ENCODE measurements at regions not wholly inside any gene's neighbourhood (a gene's known extent, or its start where the extent isn't known, plus 50 kb on each side); places are given as distances from the start of the nearest gene placed in this dataset.

- TF ChIP-seq CTCF (IDR thresholded peaks at IDR 0.05): no peak
Measured at GRCh38 chr5:99138911-99139310, 210.1 kb upstream of the CHD1 start.

- TF ChIP-seq CTCF (IDR thresholded peaks at IDR 0.05): no peak
Measured at GRCh38 chr5:99133921-99134320, 205.1 kb upstream of the CHD1 start.

GRCh38 chr5:99129768-99130501 is 201.1 kb upstream of the CHD1 start:
- no peak for TF ChIP-seq CTCF (IDR thresholded peaks at IDR 0.05)

GRCh38 chr5:99122976-99123375 is 194.2 kb upstream of the CHD1 start:
- TF ChIP-seq CTCF (IDR thresholded peaks at IDR 0.05): no peak

GRCh38 chr5:99119326-99119725 is 190.5 kb upstream of the CHD1 start:
- no peak for TF ChIP-seq CTCF (IDR thresholded peaks at IDR 0.05)

GRCh38 chr5:99116526-99116925 is 187.7 kb upstream of the CHD1 start:
- no peak for TF ChIP-seq CTCF (IDR thresholded peaks at IDR 0.05)

- TF ChIP-seq CTCF (IDR thresholded peaks at IDR 0.05): no peak
Measured at GRCh38 chr5:99109894-99110293, 181.1 kb upstream of the CHD1 start.

- no peak for TF ChIP-seq CTCF (IDR thresholded peaks at IDR 0.05)
Measured at GRCh38 chr5:99105216-99105615, 176.4 kb upstream of the CHD1 start.
